Midbrain (tissue), 1 donor: ENCODE measurements at regions not wholly inside any gene's neighbourhood (a gene's known extent, or its start where the extent isn't known, plus 50 kb on each side); places are given as distances from the start of the nearest gene placed in this dataset.
"Not testable (repeated sequence)": the region's sequence is repeated elsewhere in the genome, so short reads cannot be mapped to it uniquely, and the experiment has no call there.

ENCODE experiments used
- DNase-seq: peaks from one replicate; lab custom pipeline; 2025; lab: John Stamatoyannopoulos, UW

DNA sequence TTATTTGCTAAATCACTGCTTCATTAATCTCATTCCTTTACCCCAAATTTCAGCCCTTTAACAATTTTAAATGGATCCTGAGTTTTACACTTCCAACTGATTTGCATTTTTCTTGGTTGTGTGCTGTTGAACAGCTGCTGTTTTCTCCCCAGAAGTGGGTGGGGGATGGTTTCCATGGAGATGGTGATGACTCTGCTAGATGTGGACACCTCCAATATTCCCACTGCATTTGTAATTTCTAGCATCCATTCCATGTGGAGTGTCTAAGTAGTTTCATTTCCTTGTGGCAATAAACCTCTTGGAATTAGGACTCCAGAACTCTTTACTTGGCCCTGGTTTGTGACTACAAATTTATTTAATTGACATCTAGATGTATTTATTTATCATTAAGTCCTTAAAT, 330.4 kb downstream of the GBA3 start:
- no peak for DNase-seq

DNA sequence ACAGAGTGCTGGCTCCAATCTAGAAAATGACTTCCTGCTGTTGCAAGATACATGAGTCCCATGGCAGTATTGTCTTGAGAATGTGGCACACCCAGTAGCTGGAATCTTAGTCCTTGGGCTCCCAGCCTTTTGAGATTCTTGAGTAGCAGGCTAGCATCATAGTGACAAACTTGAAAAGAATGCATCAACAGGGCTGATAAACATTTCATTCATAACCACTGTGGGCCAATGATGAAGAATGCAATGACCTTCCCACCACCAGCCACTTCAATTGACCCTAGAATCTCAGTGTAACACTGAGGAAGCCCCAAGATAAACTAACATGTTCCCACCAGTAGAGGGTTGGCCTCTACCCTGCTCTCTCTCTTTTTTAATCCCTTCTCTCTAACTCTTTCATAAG, 329.3 kb downstream of the GBA3 start:
- no peak for DNase-seq

DNA sequence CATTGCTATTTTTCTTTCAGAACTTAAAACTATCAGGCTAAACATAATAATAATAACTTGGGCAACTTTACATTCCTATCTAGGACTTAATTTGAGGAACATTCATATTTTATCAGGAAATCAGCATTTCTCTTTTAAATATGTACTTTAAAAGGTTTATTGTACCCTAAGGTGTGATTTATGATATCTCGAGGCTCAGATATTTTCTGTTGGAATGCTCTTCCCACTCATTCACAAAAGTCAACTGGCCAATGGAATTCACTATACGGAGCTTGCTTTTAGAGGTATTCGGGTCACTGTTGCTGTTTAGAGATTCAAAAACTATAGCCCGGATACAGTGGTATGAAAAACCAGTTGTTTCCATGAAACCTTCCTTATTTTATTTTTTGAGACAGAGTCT, 328.3 kb downstream of the GBA3 start:
- DNase-seq: no peak

DNA sequence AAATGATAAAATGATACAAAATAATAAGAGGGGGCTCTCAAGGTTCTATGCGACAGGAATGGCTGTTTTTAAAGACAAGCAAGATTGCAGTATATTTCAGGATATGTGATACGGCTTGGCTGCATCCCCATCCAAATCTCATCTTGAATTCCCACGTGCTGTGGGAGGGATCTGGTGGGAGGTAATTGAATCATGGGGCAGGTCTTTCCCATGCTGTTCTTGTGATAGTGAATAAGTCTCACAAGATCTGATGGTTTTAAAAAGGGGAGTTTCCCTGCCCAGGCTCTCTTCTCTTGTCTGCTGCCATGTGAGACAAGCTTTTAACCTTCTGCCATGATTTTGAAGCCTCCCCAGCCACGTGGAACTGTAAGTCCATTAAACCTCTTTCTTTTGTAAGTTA, 327.7 kb downstream of the GBA3 start:
- DNase-seq: not testable (repeated sequence)

DNA sequence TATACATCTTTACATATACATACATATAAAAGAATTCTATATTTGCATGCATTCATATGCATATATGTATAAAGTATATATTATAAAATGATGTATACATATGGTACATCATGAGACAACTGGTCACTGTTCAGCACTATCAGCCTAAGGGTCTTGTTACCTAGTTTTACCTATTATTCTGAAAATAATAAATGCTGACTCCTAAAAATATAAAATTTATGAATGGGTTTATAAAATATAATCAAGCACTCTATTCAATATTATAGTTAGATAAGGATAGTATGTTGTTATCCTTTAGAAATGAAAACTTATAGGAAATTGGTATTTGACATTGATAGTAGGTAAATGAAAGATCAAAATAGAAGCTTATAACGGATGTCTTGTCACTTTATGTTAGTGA, 324.2 kb downstream of the GBA3 start:
- DNase-seq: no peak

DNA sequence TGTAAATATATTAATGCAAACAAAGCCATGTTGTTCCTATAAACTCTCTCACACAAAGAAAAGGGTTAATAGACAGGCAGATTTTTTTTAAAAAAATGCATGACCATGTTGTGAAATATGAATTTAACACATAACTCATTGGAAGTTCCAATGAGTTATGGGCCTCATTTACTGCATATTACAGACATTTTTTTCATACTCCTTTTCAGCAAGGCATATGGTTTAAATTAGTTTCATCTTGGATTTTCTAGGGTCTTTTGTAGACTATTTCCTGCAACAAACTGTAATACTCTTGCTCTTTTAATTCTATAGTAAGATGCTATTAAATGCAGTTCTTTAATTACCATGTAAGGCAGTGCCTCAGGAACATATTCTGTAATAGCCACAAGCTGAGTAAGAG, 323.1 kb downstream of the GBA3 start:
- DNase-seq: no peak

DNA sequence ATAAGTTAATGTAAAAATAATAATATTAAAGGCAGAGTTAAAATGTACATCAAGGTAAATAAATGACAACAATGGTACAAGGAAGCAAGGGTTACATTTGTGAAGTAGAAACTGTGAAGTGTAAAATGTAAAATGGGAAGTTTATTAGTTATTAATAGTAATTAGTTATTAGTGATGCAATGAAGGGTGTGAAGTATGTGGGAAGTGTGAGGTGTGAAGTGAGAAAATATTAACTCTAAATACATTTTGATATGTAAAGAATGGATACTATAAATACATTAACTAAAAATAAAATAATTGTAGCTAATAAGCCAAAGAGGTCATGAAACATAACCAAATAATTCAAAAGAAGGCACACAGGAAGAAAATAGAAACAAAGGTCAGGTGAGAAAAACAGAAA, 316.4 kb downstream of the GBA3 start:
- no peak for DNase-seq

DNA sequence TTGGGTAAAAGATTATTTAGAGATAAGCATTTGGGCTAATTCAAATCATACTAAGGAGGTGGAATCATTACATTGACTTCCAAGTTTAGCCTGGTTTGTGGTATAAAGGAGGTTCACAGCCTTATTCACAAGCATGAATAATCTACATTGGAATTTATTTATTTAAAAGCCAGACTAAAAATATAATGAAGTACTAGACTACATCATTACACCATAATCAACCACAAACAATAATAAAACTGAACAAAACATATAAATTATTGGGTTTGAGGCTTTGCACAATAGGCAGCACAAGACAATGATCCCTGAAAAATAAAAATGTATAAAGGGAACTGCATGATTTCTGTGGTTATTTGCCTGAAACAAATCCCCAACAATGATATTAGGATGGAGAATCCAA, 314.0 kb downstream of the GBA3 start:
- DNase-seq: no peak

DNA sequence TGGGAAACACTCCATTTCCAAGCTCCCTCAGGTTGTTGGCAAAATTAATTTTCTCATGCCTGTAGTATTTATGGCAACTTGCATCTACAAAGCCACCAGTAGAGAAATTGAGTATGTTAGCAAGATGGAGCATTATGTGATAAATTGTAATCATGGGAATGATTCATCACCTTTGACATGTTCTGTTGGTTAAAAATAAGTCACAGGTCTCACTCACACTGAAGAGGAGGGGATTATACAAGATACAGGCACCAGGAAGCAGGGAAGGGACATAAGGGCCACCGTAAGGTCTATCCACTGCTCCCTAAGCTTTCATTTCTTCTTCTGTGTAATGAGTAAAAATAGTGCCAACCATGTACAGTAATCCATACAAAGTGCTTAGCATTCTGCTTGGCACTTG, 313.0 kb downstream of the GBA3 start:
- DNase-seq: no peak

DNA sequence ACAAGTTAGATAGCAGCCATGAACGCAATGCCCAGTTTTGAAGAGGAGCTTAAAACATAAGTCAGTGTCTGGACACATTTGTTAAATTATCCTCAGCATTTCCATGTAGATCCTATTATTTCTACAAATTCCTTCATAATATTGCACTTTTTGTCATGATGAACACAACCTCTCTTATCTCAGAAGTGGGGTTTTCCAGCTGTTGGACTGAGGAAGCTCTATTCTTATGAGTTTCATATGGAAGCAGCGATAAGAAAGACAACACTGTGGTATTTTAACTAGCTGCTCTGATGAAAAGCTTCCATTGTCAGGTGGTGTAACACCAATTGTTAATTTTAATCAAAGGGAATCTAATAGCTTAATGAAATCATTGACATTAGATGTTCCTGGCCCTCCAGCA, 308.7 kb downstream of the GBA3 start:
- DNase-seq: no peak

DNA sequence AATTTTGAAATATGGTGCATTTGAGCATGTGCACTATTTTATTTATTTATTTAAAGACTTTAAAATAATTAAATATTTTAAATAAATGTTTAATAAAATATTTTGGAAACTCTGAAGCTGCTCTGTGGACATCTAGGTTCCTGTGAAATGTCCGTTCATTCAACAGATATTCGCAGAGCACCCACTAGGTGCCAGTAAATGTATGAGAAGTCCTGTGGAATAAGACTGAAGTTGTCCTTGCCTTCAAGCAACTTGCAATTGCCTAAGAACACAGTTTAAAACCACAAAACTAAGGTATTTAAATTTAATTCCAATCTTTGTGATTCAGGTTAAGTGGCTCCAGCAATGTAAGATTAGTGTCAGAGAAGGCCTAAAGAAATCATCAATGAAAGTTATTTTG, 306.7 kb downstream of the GBA3 start:
- DNase-seq: no peak

DNA sequence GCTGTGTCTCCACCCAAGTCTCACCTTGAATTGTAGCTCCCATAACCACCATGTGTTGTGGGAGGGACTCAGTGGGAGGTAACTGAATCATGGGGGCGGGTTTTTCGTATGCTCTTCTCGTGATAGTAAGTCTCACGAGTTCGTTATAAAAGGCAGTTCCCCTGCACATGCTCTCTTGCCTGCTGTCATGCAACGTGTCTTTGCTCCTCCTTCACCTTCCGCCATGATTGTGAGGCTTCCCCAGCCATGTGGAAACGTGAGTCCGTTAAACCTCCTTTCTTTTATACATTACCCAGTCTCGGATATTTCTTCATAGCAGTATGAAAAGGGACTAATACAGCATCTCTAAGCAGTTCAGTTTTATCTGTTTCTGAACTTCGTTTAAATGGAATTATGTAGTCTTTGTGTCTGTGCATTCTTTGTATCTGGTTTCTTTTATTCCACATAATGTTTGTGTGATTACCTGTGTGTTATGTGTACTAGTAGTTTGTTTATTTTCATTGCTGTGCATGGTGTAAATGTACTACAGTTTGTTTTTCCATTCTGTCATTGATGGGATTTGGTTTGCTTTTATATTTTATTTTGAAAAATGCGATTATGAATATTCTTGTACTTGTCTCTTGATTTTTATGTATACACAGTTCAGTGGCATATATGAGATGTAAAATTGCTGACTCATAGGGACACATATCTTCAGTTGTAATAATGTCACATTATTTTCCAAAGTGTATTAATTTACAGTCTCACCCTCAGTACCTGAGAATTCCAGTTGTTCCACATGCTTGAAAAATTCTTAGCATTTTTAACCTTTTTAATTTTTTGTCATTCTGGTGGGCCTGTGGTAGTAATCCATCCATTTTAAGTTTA, 304.9 kb downstream of the GBA3 start:
- no peak for DNase-seq

DNA sequence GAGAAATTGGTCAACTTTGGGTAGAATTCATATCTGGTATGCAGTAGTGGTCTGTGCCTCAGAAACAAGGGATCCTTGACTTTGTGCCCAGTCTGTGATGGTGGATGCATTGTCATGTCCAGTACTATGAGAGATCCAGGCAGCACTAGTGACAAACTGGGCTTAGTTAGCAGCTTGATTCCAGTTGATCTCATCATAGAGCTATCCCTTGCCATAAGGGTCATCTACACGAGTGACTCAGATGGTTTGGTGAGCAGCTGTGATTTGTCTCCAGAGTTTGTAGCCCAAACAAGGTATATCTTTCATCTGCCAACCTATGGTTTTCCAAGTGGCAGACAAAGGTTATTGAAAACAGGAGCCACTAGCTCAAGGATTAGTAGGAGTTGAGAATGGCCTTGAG, 298.8 kb downstream of the GBA3 start:
- no peak for DNase-seq

DNA sequence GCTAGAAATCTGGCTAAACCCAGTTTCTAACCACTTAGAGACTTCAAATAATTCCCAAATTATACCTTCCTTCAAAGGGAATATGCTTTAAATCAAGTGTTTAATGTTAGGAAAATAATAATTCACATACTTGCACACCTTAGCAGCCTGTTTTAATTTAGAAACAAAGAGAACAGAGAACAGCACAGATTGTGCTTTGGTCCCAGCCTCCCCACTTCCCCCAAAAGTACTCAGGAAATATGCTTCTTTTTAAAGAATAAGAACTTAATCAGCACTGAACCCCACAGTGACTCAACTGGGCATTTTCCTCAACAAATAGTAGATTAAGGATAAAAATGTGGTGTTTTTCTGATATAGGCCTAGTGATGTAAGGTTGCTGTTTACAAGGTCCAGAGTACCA, 295.8 kb downstream of the GBA3 start:
- DNase-seq: no peak

DNA sequence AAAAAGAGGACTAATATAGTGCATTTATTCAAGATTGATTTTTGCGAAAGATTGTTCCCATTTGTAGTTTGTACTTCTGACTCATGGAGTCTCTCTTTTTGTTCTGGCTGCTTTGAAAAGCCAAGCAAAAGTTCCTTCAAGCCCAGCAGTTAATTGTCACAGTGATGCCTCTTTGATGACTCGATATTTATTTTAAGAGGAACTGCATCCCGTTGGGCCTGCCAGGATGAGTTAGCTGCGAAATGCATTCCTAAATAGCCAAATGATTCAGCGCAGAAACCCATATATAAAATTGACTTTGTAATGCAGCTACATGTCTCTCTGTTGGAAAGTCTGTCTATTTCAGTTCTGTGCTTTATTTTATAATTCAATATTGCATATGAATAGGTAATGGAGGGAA, 295.1 kb downstream of the GBA3 start:
- no peak for DNase-seq

DNA sequence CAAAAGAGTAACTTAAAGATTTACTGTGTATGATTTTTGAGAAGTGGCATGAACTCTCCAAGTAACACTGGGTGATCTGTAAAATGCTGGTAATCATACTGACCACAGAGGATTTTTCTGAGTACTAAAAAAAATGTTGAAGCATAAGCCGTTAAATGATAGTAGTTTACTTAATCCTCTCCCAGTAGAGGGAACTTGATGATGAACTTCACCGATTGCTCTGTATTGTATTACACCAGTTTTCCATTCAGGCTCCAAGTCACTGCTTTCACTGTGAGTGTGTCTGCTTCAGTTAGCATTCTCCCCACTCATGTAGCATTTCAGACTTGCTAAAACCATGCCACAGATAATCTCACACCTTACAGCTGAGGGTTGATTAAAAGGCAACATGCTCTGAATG, 294.1 kb downstream of the GBA3 start:
- no peak for DNase-seq

DNA sequence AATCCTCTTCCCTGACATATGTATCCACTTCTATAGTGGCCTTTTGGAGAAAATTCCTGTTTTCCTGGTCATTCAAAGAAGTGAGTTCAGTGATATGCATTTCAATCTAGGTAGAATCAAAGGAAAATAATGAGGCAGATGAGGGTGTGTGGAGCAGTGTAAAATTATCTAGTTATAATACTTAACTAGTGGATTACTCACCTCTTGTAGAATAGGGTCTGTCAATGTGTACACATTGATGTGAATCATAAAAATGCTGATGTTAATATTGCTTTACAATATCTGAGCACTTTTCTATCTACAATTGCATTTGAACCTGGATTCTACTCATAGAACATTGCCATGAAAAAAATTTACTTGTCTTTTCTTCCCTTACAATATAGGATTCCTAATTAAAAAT, 293.5 kb downstream of the GBA3 start:
- DNase-seq: no peak

DNA sequence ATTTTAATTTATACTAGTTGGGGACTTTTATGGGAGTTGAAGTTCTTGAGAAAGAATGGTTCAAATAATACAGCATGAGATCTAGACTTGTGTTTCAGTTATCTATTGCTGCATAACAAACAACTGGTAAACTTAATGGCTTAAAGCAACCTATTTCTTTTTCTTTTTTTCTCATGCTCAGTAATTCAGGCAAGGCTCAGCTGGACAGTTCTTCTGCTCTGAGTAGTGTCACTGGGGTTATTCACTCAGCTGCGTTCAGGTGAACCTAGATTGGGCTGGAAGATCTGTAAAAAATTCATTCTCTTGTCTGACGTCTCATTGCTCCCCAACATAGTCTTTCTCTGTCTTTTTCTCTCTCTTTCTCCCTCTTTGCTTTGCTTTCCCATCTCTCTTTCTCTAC, 291.7 kb downstream of the GBA3 start:
- no peak for DNase-seq

DNA sequence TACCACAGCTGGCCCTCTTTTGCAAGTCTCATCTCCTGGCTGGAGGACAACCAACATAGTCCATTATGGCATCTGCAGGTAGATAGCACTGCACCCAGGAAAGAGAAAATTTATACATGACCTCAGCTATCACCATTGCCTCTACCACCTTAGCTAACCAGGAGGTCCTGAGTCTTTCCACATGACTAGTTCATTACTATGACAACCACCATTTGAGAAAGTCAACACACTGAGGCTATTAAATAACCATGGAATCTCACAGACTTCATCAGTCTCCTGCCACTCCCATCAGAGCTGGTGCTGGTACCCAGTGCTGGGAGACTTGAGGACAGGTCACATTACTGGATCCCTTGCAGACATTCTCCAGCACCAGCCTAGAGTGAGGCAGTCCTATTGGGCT, 285.9 kb downstream of the GBA3 start:
- no peak for DNase-seq

DNA sequence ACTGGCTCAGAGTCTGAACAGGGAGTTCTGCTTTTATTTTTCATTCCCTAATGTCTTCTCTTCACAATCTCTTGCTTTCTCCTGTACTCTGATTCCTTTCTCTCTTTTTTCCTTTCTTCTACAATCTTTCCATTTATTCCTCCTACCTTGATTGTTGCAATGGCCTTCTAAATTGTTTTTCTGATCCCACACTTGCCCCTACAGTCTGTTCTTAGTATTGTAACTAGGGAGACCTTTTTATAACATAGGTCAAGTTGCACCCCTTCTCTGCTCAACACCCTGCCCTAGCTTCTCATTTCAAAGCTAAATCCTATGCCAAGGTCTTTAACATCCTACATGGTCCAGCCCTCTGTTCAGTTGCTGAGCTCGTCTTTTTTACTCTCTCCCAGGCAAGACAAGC, 277.9 kb downstream of the GBA3 start:
- no peak for DNase-seq

DNA sequence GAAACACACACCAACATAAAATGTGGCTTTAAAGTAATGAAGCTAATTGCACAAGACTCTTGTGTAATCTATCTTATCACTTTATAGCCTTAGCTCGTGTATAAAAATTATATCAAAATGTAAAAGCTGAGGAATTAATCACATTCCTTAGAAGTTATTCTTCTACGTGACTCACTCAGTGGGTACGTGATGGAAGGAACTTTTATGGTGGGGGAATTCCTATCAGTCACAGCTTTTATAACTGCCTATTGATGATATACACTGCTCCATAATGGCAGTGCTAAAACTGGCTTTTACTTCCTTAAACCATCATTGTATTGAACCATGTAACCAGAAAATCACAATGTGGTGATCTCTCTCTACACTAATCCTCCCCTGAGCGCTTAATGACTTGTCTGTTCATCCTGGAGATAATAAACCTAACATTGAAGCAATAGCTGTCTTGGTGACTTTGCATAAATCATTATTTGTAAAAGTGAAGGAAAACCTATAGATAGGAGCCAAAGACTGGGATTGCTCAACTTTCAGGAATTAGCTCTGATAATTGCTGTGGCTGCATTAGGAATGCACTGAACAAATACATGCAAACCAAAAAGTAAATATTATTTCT, 276.7 kb downstream of the GBA3 start:
- no peak for DNase-seq

DNA sequence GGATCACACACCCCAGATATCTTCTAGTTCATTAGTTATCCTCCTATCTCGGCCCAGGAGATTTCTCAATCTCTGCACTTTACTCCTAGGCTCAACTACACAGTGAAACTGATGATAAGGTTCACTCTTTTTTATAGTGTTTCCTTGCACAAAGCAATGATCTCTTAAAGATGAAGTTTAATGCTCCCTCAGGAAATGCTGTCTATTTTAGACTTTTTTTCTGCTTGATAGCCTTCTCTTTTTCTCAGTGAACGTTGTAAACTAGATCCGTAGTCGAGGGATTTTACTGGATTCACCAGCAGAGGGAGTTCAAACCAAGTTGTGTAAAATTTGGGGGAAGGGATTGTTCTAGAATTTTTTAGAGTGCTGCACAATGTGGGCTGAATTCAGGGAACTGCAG, 269.6 kb downstream of the GBA3 start:
- no peak for DNase-seq

DNA sequence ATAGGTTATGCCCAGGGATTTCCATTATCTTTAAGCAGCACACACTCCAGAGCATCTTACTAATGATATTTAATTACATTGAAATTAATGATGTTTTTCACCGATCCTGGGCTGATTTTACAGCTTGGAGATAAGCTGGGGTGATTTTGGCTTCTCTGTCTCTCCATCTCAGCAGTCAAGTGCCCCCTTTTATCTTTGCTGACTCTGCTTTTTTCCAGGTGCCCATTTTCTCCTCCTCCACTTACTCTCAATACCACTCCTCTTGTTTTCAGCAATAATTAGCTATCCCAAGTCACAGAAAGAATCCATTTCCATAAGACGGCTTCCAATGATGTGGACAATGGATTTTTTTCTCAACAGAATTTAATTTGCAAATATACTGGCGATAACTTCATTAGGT, 266.7 kb downstream of the GBA3 start:
- no peak for DNase-seq

DNA sequence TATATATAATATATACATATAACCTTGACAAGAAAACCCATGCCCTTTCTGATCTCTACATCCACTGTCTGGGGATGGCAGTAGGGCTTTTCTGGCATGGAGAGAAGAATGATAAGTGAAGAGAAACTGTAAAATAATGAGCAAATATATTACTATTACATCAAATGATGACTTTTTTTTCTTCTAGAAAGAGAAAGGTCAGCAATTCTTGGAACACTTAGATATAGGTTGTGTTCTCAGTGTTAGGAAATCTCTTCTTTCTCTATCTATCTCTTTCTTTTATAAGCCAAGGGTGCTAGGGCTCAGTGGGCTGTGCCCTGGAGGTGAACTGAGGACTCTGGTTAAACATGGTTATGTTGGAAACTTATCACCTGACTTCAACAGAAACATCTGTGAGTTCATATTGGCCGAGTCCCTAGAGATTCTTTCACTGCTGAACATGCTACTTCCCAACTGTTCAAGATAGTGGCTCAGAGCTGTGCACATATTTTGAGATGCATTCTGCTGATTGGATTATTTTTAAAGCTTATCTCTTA, 265.1 kb downstream of the GBA3 start:
- DNase-seq: no peak
